A673 (cell line): ENCODE measurements at regions not wholly inside any gene's neighbourhood (a gene's known extent, or its start where the extent isn't known, plus 50 kb on each side); places are given as distances from the start of the nearest gene placed in this dataset.

Experiments
- BruUV-seq: library from RNA; stranded (reverse); fragments of 400-500 nt; replicated peaks from 2 replicates; lab custom pipeline; 2021; lab: Mats Ljungman, UMichigan
- CTCF ChIA-PET: fragments of 300-600 bp; sonication (Branson Sonifier 250); formaldehyde crosslinking; loops from one replicate; lab custom pipeline; 2022; ENCODE audit warnings: antibody characterized with exemption; lab: Charles Lee
- POLR2A ChIA-PET: fragments of 300-600 bp; sonication (Branson Sonifier 250); formaldehyde crosslinking; loops from one replicate; lab custom pipeline; 2022; ENCODE audit warnings: antibody characterized with exemption; ENCODE audit not compliant: low non-redundant PET; lab: Charles Lee
- DNase-seq: peaks from one replicate; pipeline ENCODE4 v3.0.0-alpha.2; 2015; ENCODE audit warnings: low spot score
- H3K27ac ChIP-seq: fragments of 200-600 bp; sonication (generic); 2 replicates; pipeline ENCODE4 v1.5.1; 2016; ENCODE audit warnings: mixed run types, low read depth, mild to moderate bottlenecking, mixed read lengths, antibody characterized with exemption, low read length; ENCODE audit not compliant: poor library complexity, severe bottlenecking
- H3K27me3 ChIP-seq: fragments of 200-600 bp; sonication (generic); replicated peaks from 2 replicates; pipeline ENCODE4 v1.6.1; 2017; ENCODE audit warnings: mixed run types, low read depth, mild to moderate bottlenecking, mixed read lengths, antibody characterized with exemption, low read length; ENCODE audit not compliant: insufficient read depth, poor library complexity
- H3K36me3 ChIP-seq: fragments of 200-600 bp; sonication (generic); 2 replicates; pipeline ENCODE4 v1.6.1; 2016; ENCODE audit warnings: mixed run types, mild to moderate bottlenecking, mixed read lengths, antibody characterized with exemption, low read length; ENCODE audit not compliant: insufficient read depth, poor library complexity, severe bottlenecking
- H3K4me1 ChIP-seq: fragments of 200-600 bp; sonication (generic); 2 replicates; pipeline ENCODE4 v1.6.1; 2017; ENCODE audit warnings: mixed run types, mild to moderate bottlenecking, mixed read lengths, antibody characterized with exemption, low read length; ENCODE audit not compliant: insufficient read depth, poor library complexity, severe bottlenecking
- H3K4me3 ChIP-seq: fragments of 200-600 bp; sonication (generic); 2 replicates; pipeline ENCODE4 v1.5.1; 2016; ENCODE audit warnings: low read depth, mixed run types, mild to moderate bottlenecking, mixed read lengths, low read length; ENCODE audit not compliant: poor library complexity, severe bottlenecking
- H3K9me3 ChIP-seq: fragments of 200-600 bp; sonication (generic); 2 replicates; pipeline ENCODE4 v1.6.1; 2016; ENCODE audit warnings: mixed run types, low read depth, mild to moderate bottlenecking, mixed read lengths, antibody characterized with exemption, low read length; ENCODE audit not compliant: poor library complexity, severe bottlenecking
- CTCF ChIP-seq: fragments of 300-800, 200-600 bp; sonication (generic); conservative IDR thresholded peaks from 2 replicates; pipeline ENCODE4 v1.5.1; 2017; ENCODE audit warnings: low read depth, mild to moderate bottlenecking, antibody characterized with exemption, low read length, moderate library complexity, mixed read lengths
- EZH2 ChIP-seq: fragments of 200-600 bp; sonication (generic); IDR thresholded peaks from 2 replicates; pipeline ENCODE4 v1.6.1; 2017; ENCODE audit warnings: borderline replicate concordance, low read depth, mild to moderate bottlenecking, mixed read lengths, antibody characterized with exemption, low read length; ENCODE audit not compliant: poor library complexity, severe bottlenecking
- intact Hi-C: fragments of 100-400 bp; cut with micrococcal nuclease; formaldehyde crosslinking; loops from one replicate; pipeline ENCODE4 v1.10.0; 2022; ENCODE audit not compliant: unreplicated experiment

DNA sequence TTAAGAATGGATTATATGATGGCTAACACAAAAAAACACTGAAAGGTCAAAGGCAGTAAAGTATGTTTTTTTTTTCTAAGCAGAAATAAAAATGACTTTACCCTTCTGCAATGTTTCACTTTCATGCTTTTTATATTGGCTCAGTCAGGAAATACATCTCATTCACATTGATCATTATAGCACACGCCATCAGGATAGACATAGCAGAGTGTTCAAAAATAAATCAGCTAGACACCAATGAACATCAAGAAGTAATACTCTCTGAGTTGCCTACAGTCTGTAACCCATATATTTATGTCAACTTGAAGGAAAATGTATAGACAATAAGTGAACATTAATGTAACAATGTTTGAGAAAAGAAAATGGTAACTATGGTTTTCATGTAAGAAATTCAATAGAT is 535.2 kb upstream of the EPHA7 start:
- H3K27me3 ChIP-seq = no peaks in the 10 kb centered on the region
- ChIA-PET POLR2A (no interaction called here), CTCF (no interaction called here)
- no peak for TF ChIP-seq EZH2
- TF ChIP-seq CTCF = no peak
- no peak overlapping the region for H3K27ac ChIP-seq
- no peak for DNase-seq
- H3K4me3 ChIP-seq = no peak overlapping the region
- no TSS peak for BruUV-seq
- H3K36me3 ChIP-seq = no peaks in the 10 kb centered on the region
- intact Hi-C loops = no loop called here
- no peaks in the 10 kb centered on the region for H3K9me3 ChIP-seq
- no peaks in the 10 kb centered on the region for H3K4me1 ChIP-seq

DNA sequence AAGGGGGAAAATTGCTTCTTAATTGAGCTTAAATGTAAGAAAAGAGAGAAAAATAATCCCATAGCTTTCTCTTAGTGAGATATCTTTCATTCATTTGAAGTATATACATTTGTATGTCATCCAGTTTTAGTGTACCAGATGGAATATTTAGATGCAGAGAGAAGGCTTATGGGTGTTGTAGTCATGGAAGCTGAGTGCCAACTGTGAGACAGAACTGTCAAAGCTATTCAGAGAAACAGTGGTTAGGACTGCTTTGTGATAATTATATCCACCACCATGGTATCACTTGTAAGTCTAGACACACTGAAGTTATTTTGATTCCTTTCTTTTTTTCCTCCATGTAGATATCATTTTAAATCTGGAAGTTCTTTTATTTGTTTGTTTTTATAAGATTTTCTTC is 524.3 kb upstream of the EPHA7 start:
- DNase-seq = no peak
- intact Hi-C loops = no loop called here
- Histone ChIP-seq H3K4me3 (no peak overlapping the region), H3K27ac (no peak overlapping the region), H3K9me3 (no peaks in the 10 kb centered on the region), H3K27me3 (no peaks in the 10 kb centered on the region), H3K36me3 (no peaks in the 10 kb centered on the region), H3K4me1 (no peaks in the 10 kb centered on the region)
- TF ChIP-seq EZH2 (no peak), CTCF (no peak)
- no TSS peak for BruUV-seq
- POLR2A ChIA-PET = no interaction called here
- CTCF ChIA-PET = no interaction called here

DNA sequence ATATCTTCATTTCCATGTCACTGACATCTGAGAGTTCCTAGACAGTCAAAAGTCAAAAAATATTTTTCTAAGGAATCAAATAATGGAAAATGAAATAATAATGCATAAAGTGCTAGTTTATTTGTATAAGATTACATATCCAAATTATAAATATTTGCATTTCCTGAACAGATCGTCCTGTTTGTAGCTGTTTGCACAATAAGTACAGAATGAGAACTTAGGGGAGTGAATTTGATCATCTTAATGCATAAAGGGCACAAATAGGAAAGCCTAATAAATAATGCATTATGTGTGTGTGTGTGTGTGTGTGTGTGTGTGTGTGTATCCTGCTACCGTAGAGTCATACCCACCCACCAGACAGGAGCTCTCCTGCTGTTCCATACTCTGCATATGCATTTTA is 521.0 kb upstream of the EPHA7 start:
- Histone ChIP-seq H3K27me3 (no peaks in the 10 kb centered on the region), H3K4me3 (no peak overlapping the region), H3K4me1 (no peaks in the 10 kb centered on the region), H3K36me3 (no peaks in the 10 kb centered on the region), H3K9me3 (no peaks in the 10 kb centered on the region), H3K27ac (no peak overlapping the region)
- no TSS peak for BruUV-seq
- ChIA-PET POLR2A (no interaction called here), CTCF (no interaction called here)
- no peak for TF ChIP-seq CTCF
- no peak for TF ChIP-seq EZH2
- intact Hi-C loops = no loop called here
- peak; percentile 13 for DNase-seq
